ENCODE measurements at regions not wholly inside any gene's neighbourhood (a gene's known extent, or its start where the extent isn't known, plus 50 kb on each side); places are given as distances from the start of the nearest gene placed in this dataset.

- TF ChIP-seq CBX2 (IDR thresholded peaks at IDR 0.05; ENCODE audit: borderline replicate concordance, low read depth), result no peak
Measured at GRCh38 chr14:29262979-29263378, 496.4 kb downstream of the FOXG1 start (continued).

- Histone ChIP-seq H3K4me1 (no peaks in the 10 kb centered on the region), H3K9me3 (no peaks in the 10 kb centered on the region), H3K4me2 (no peak overlapping the region), H3K27ac (no peak overlapping the region), H3K4me3 (no peak overlapping the region)
- ATAC-seq, result no peak
- ChIA-PET CTCF (no interaction called here), POLR2A (no interaction called here)
- 28% methylated on average over 4 of the region's 4 CpGs for WGBS (ENCODE audit: missing lambda C conversion rate)
- no peak for FAIRE-seq
- no peak for DNase-seq (ENCODE audit: low read depth in 1 of 2, low spot score in 1 of 2)
- TF ChIP-seq RNF2 (IDR thresholded peaks at IDR 0.05; ENCODE audit: borderline replicate concordance, low read depth) (no peak), HES2 (IDR thresholded peaks at IDR 0.05) (no peak), KDM1A (IDR thresholded peaks at IDR 0.05; ENCODE audit: low read depth) (no peak), CHD4 (IDR thresholded peaks at IDR 0.05; ENCODE audit: borderline replicate concordance) (no peak), HOXB13 (CRISPR knock-in tag; IDR thresholded peaks at IDR 0.05; ENCODE audit: low read depth) (no peak), NR3C1 (IDR thresholded peaks at IDR 0.05) (no peak), CEBPB (IDR thresholded peaks at IDR 0.05) (no peak), MAFK (IDR thresholded peaks at IDR 0.05; ENCODE audit: partially characterized antibody) (no peak), HDAC2 (IDR thresholded peaks at IDR 0.05) (no peak), POLR2AphosphoS2 (conservative IDR thresholded peaks at IDR 0.05; ENCODE audit: low read length) (no peak), RFX5 (IDR thresholded peaks at IDR 0.05) (no peak), BHLHE40 (IDR thresholded peaks at IDR 0.05; ENCODE audit: low read depth, low read length) (no peak), CBX2 (IDR thresholded peaks at IDR 0.05; ENCODE audit: borderline replicate concordance, low read depth) (no peak), NPAS2 (CRISPR knock-in tag; IDR thresholded peaks at IDR 0.05; ENCODE audit: borderline replicate concordance) (no peak), EHF (CRISPR knock-in tag; IDR thresholded peaks at IDR 0.05) (no peak), FOSB (CRISPR knock-in tag; IDR thresholded peaks at IDR 0.05) (no peak), MAZ (IDR thresholded peaks at IDR 0.05; ENCODE audit: borderline replicate concordance, low read depth, low read length) (no peak)
- TF ChIP-seq, protein P1, sequence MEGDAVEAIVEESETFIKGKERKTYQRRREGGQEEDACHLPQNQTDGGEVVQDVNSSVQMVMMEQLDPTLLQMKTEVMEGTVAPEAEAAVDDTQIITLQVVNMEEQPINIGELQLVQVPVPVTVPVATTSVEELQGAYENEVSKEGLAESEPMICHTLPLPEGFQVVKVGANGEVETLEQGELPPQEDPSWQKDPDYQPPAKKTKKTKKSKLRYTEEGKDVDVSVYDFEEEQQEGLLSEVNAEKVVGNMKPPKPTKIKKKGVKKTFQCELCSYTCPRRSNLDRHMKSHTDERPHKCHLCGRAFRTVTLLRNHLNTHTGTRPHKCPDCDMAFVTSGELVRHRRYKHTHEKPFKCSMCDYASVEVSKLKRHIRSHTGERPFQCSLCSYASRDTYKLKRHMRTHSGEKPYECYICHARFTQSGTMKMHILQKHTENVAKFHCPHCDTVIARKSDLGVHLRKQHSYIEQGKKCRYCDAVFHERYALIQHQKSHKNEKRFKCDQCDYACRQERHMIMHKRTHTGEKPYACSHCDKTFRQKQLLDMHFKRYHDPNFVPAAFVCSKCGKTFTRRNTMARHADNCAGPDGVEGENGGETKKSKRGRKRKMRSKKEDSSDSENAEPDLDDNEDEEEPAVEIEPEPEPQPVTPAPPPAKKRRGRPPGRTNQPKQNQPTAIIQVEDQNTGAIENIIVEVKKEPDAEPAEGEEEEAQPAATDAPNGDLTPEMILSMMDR (IDR thresholded peaks at IDR 0.05), result no peak
- TF ChIP-seq, protein P2, sequence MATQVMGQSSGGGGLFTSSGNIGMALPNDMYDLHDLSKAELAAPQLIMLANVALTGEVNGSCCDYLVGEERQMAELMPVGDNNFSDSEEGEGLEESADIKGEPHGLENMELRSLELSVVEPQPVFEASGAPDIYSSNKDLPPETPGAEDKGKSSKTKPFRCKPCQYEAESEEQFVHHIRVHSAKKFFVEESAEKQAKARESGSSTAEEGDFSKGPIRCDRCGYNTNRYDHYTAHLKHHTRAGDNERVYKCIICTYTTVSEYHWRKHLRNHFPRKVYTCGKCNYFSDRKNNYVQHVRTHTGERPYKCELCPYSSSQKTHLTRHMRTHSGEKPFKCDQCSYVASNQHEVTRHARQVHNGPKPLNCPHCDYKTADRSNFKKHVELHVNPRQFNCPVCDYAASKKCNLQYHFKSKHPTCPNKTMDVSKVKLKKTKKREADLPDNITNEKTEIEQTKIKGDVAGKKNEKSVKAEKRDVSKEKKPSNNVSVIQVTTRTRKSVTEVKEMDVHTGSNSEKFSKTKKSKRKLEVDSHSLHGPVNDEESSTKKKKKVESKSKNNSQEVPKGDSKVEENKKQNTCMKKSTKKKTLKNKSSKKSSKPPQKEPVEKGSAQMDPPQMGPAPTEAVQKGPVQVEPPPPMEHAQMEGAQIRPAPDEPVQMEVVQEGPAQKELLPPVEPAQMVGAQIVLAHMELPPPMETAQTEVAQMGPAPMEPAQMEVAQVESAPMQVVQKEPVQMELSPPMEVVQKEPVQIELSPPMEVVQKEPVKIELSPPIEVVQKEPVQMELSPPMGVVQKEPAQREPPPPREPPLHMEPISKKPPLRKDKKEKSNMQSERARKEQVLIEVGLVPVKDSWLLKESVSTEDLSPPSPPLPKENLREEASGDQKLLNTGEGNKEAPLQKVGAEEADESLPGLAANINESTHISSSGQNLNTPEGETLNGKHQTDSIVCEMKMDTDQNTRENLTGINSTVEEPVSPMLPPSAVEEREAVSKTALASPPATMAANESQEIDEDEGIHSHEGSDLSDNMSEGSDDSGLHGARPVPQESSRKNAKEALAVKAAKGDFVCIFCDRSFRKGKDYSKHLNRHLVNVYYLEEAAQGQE (IDR thresholded peaks at IDR 0.05), result no peak
Measured at GRCh38 chr14:29264865-29265264, 498.3 kb downstream of the FOXG1 start.

- no peak for FAIRE-seq
- 11% methylated on average over 1 of the region's 1 CpG for WGBS (ENCODE audit: missing lambda C conversion rate)
- ATAC-seq, result no peak
Measured at GRCh38 chr14:29265852-29266251, 499.3 kb downstream of the FOXG1 start.

More at GRCh38 chr14:29265852-29266251, 499.3 kb downstream of the FOXG1 start:
- TF ChIP-seq, protein P3, sequence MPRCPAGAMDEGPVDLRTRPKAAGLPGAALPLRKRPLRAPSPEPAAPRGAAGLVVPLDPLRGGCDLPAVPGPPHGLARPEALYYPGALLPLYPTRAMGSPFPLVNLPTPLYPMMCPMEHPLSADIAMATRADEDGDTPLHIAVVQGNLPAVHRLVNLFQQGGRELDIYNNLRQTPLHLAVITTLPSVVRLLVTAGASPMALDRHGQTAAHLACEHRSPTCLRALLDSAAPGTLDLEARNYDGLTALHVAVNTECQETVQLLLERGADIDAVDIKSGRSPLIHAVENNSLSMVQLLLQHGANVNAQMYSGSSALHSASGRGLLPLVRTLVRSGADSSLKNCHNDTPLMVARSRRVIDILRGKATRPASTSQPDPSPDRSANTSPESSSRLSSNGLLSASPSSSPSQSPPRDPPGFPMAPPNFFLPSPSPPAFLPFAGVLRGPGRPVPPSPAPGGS (IDR thresholded peaks at IDR 0.05), result no peak
- TF ChIP-seq RFX5 (IDR thresholded peaks at IDR 0.05) (no peak), RNF2 (IDR thresholded peaks at IDR 0.05; ENCODE audit: borderline replicate concordance, low read depth) (no peak), CEBPB (IDR thresholded peaks at IDR 0.05) (no peak)
- TF ChIP-seq, protein P2 (IDR thresholded peaks at IDR 0.05), result no peak
- no peak overlapping the region for H3K4me3 ChIP-seq
- CTCF ChIA-PET, result no interaction called here
- H3K4me2 ChIP-seq, result no peak overlapping the region
- DNase-seq (ENCODE audit: low read depth in 1 of 2, low spot score in 1 of 2), result no peak
- POLR2A ChIA-PET, result no interaction called here
- no peaks in the 10 kb centered on the region for H3K9me3 ChIP-seq
- H3K27ac ChIP-seq, result no peak overlapping the region
- H3K4me1 ChIP-seq, result no peaks in the 10 kb centered on the region

Data from A549 (cell line).